ENCODE measurements at regions not wholly inside any gene's neighbourhood (a gene's known extent, or its start where the extent isn't known, plus 50 kb on each side); places are given as distances from the start of the nearest gene placed in this dataset.
A peak's percentile ranks its signal among the peaks of the same experiment; 100 is the strongest.

- no peaks in the 10 kb centered on the region for H3K36me3 ChIP-seq
- intact Hi-C loops (cut with DNase I) = no loop called here
- H3K4me1 ChIP-seq = peaks cover 25% of the 10 kb centered on the region
- TF ChIP-seq CTCF (IDR thresholded peaks at IDR 0.05) = no peak
- H3K27ac ChIP-seq = peak overlapping the region; percentile 72
- H3K4me3 ChIP-seq = no peak overlapping the region
- no peaks in the 10 kb centered on the region for H3K27me3 ChIP-seq
- H3K9me3 ChIP-seq = no peaks in the 10 kb centered on the region
- DNase-seq = peak; percentile 78
- H3K9ac ChIP-seq (ENCODE audit: low read depth in 2 of 2, low read length in 2 of 2) = no peak overlapping the region
Observed at GRCh38 chr2:62307469-62308389, 111.8 kb downstream of the B3GNT2 start.

GRCh38 chr2:62306751-62307468 is 111.0 kb downstream of the B3GNT2 start:
- peak; percentile 53 for DNase-seq
- H3K4me3 ChIP-seq = no peak overlapping the region
- no peaks in the 10 kb centered on the region for H3K36me3 ChIP-seq
- no peak for TF ChIP-seq CTCF (IDR thresholded peaks at IDR 0.05)
- H3K27ac ChIP-seq = peak overlapping the region; percentile 72
- no peaks in the 10 kb centered on the region for H3K27me3 ChIP-seq
- H3K4me1 ChIP-seq = peaks cover 25% of the 10 kb centered on the region
- no peak overlapping the region for H3K9ac ChIP-seq (ENCODE audit: low read depth in 2 of 2, low read length in 2 of 2)
- intact Hi-C loops (cut with DNase I) = no loop called here
- no peaks in the 10 kb centered on the region for H3K9me3 ChIP-seq

- peaks cover 25% of the 10 kb centered on the region for H3K4me1 ChIP-seq
- H3K4me3 ChIP-seq = no peak overlapping the region
- no peaks in the 10 kb centered on the region for H3K27me3 ChIP-seq
- H3K36me3 ChIP-seq = no peaks in the 10 kb centered on the region
- no peaks in the 10 kb centered on the region for H3K9me3 ChIP-seq
- intact Hi-C loops (cut with DNase I) = no loop called here
- no peak for TF ChIP-seq CTCF (IDR thresholded peaks at IDR 0.05)
- H3K27ac ChIP-seq = peak overlapping the region; percentile 62
- peak overlapping the region in 1 of 2 donors; percentile 42 for H3K9ac ChIP-seq (ENCODE audit: low read depth in 2 of 2, low read length in 2 of 2)
- peak; percentile 27 for DNase-seq
Observed at GRCh38 chr2:62305421-62306176, 109.7 kb downstream of the B3GNT2 start.

- Histone ChIP-seq H3K27me3 (no peaks in the 10 kb centered on the region), H3K4me3 (no peak overlapping the region), H3K4me1 (peaks cover 25% of the 10 kb centered on the region), H3K36me3 (no peaks in the 10 kb centered on the region), H3K9me3 (no peaks in the 10 kb centered on the region), H3K9ac (ENCODE audit: low read depth in 2 of 2, low read length in 2 of 2) (peak overlapping the region in 1 of 2 donors; percentile 42), H3K27ac (peak overlapping the region; percentile 62)
- intact Hi-C loops (cut with DNase I) = no loop called here
- peak; percentile 86 for DNase-seq
- TF ChIP-seq CTCF (IDR thresholded peaks at IDR 0.05) = no peak
Observed at GRCh38 chr2:62304429-62305417, 108.8 kb downstream of the B3GNT2 start.
